ENCODE measurements at regions not wholly inside any gene's neighbourhood (a gene's known extent, or its start where the extent isn't known, plus 50 kb on each side); places are given as distances from the start of the nearest gene placed in this dataset.

GRCh38 chr22:34129691-34130486, 209.6 kb upstream of the LARGE1 start:
- TF ChIP-seq FOXP2 (optimal IDR thresholded peaks at IDR 0.05; ENCODE audit: control extremely low read depth, extremely low read length, insufficient read depth) (no peak), EZH2 (IDR thresholded peaks at IDR 0.05) (no peak), POLR2AphosphoS5 (IDR thresholded peaks at IDR 0.05; ENCODE audit: borderline replicate concordance, low read depth, low read length) (no peak)
- no peak overlapping the region for H3K4me3 ChIP-seq
- H3K36me3 ChIP-seq (ENCODE audit: insufficient read depth, low read length): no peaks in the 10 kb centered on the region
- H3K9ac ChIP-seq (ENCODE audit: insufficient read length): no peak overlapping the region
- H3K27ac ChIP-seq: no peak overlapping the region
- H3K9me3 ChIP-seq (ENCODE audit: low read depth, low read length): no peaks in the 10 kb centered on the region
- DNase-seq (ENCODE audit: low read depth, low spot score): no peak

DNA sequence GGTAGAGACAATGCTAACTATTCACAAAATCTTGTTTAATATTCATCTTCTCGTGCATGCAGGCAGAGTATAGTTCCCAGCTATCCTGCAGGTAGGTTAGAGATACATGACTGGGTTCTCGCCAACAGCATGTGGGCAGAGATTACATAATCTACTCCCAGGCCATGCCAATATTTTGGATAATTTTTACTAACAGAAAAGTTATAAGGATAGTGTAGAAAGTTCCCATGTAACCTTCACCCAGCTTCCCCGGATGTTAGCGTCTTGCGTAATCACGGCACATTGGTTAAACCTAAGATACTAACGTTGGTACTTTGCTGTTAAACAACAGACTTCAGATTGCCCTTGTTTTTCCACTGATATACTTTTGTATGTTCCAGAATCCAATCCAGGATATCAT, 215.5 kb upstream of the LARGE1 start:
- Histone ChIP-seq H3K36me3 (ENCODE audit: insufficient read depth, low read length) (no peaks in the 10 kb centered on the region), H3K27ac (no peak overlapping the region), H3K4me3 (no peak overlapping the region), H3K9me3 (ENCODE audit: low read depth, low read length) (no peaks in the 10 kb centered on the region), H3K9ac (ENCODE audit: insufficient read length) (no peak overlapping the region)
- no peak for DNase-seq (ENCODE audit: low read depth, low spot score)
- TF ChIP-seq EZH2 (IDR thresholded peaks at IDR 0.05) (no peak), FOXP2 (optimal IDR thresholded peaks at IDR 0.05; ENCODE audit: control extremely low read depth, extremely low read length, insufficient read depth) (no peak), POLR2AphosphoS5 (IDR thresholded peaks at IDR 0.05; ENCODE audit: borderline replicate concordance, low read depth, low read length) (no peak)

- no peak overlapping the region for H3K4me3 ChIP-seq
- no peak for TF ChIP-seq EZH2 (IDR thresholded peaks at IDR 0.05)
- TF ChIP-seq POLR2AphosphoS5 (IDR thresholded peaks at IDR 0.05; ENCODE audit: borderline replicate concordance, low read depth, low read length): no peak
- no peak for TF ChIP-seq FOXP2 (optimal IDR thresholded peaks at IDR 0.05; ENCODE audit: control extremely low read depth, extremely low read length, insufficient read depth)
- no peak overlapping the region for H3K27ac ChIP-seq
- no peak for DNase-seq (ENCODE audit: low read depth, low spot score)
- H3K9ac ChIP-seq (ENCODE audit: insufficient read length): no peak overlapping the region
- no peaks in the 10 kb centered on the region for H3K9me3 ChIP-seq (ENCODE audit: low read depth, low read length)
- H3K36me3 ChIP-seq (ENCODE audit: insufficient read depth, low read length): no peaks in the 10 kb centered on the region
These were observed 229.7 kb upstream of the LARGE1 start for GRCh38 chr22:34150023-34150422.

GRCh38 chr22:34159491-34159890, 239.2 kb upstream of the LARGE1 start:
- H3K36me3 ChIP-seq (ENCODE audit: insufficient read depth, low read length): no peaks in the 10 kb centered on the region
- H3K9me3 ChIP-seq (ENCODE audit: low read depth, low read length): no peaks in the 10 kb centered on the region
- no peak for DNase-seq (ENCODE audit: low read depth, low spot score)
- no peak overlapping the region for H3K4me3 ChIP-seq
- TF ChIP-seq FOXP2 (optimal IDR thresholded peaks at IDR 0.05; ENCODE audit: control extremely low read depth, extremely low read length, insufficient read depth) (no peak), POLR2AphosphoS5 (IDR thresholded peaks at IDR 0.05; ENCODE audit: borderline replicate concordance, low read depth, low read length) (no peak), EZH2 (IDR thresholded peaks at IDR 0.05) (no peak)
- H3K27ac ChIP-seq: no peak overlapping the region
- H3K9ac ChIP-seq (ENCODE audit: insufficient read length): no peak overlapping the region

- Histone ChIP-seq H3K36me3 (ENCODE audit: insufficient read depth, low read length) (no peaks in the 10 kb centered on the region), H3K27ac (no peak overlapping the region), H3K9ac (ENCODE audit: insufficient read length) (no peak overlapping the region), H3K9me3 (ENCODE audit: low read depth, low read length) (no peaks in the 10 kb centered on the region), H3K4me3 (no peak overlapping the region)
- no peak for TF ChIP-seq FOXP2 (optimal IDR thresholded peaks at IDR 0.05; ENCODE audit: control extremely low read depth, extremely low read length, insufficient read depth)
- TF ChIP-seq POLR2AphosphoS5 (IDR thresholded peaks at IDR 0.05; ENCODE audit: borderline replicate concordance, low read depth, low read length): no peak
- no peak for TF ChIP-seq EZH2 (IDR thresholded peaks at IDR 0.05)
- DNase-seq (ENCODE audit: low read depth, low spot score): no peak
These were observed 240.0 kb upstream of the LARGE1 start for GRCh38 chr22:34160141-34160783.

GRCh38 chr22:34161431-34162123, 241.3 kb upstream of the LARGE1 start:
- Histone ChIP-seq H3K9ac (ENCODE audit: insufficient read length) (no peak overlapping the region), H3K36me3 (ENCODE audit: insufficient read depth, low read length) (no peaks in the 10 kb centered on the region)
- TF ChIP-seq EZH2 (IDR thresholded peaks at IDR 0.05) (no peak), FOXP2 (optimal IDR thresholded peaks at IDR 0.05; ENCODE audit: control extremely low read depth, extremely low read length, insufficient read depth) (no peak), POLR2AphosphoS5 (IDR thresholded peaks at IDR 0.05; ENCODE audit: borderline replicate concordance, low read depth, low read length) (no peak)

GRCh38 chr22:34198976-34199375, 278.7 kb upstream of the LARGE1 start:
- no peak overlapping the region for H3K9ac ChIP-seq (ENCODE audit: insufficient read length)
- no peak for DNase-seq (ENCODE audit: low read depth, low spot score)
- no peak for TF ChIP-seq FOXP2 (optimal IDR thresholded peaks at IDR 0.05; ENCODE audit: control extremely low read depth, extremely low read length, insufficient read depth)
- no peak overlapping the region for H3K4me3 ChIP-seq
- no peak overlapping the region for H3K27ac ChIP-seq
- no peaks in the 10 kb centered on the region for H3K36me3 ChIP-seq (ENCODE audit: insufficient read depth, low read length)
- H3K9me3 ChIP-seq (ENCODE audit: low read depth, low read length): no peaks in the 10 kb centered on the region

More at GRCh38 chr22:34161431-34162123, 241.3 kb upstream of the LARGE1 start:
- no peak for DNase-seq (ENCODE audit: low read depth, low spot score)
- Histone ChIP-seq H3K9me3 (ENCODE audit: low read depth, low read length) (no peaks in the 10 kb centered on the region), H3K4me3 (no peak overlapping the region), H3K27ac (no peak overlapping the region)

GRCh38 chr22:34210301-34210700, 290.0 kb upstream of the LARGE1 start:
- Histone ChIP-seq H3K27ac (no peak overlapping the region), H3K9ac (ENCODE audit: insufficient read length) (no peak overlapping the region), H3K9me3 (ENCODE audit: low read depth, low read length) (peaks cover 3% of the 10 kb centered on the region; the same call in 1 of the 2 replicates), H3K4me3 (no peak overlapping the region), H3K36me3 (ENCODE audit: insufficient read depth, low read length) (no peaks in the 10 kb centered on the region)
- DNase-seq (ENCODE audit: low read depth, low spot score): no peak
- TF ChIP-seq FOXP2 (optimal IDR thresholded peaks at IDR 0.05; ENCODE audit: control extremely low read depth, extremely low read length, insufficient read depth) (no peak), POLR2AphosphoS5 (IDR thresholded peaks at IDR 0.05; ENCODE audit: borderline replicate concordance, low read depth, low read length) (no peak)

All from SK-N-MC (cell line).